CD14-positive monocyte (primary cell): ENCODE measurements at regions not wholly inside any gene's neighbourhood (a gene's known extent, or its start where the extent isn't known, plus 50 kb on each side); places are given as distances from the start of the nearest gene placed in this dataset.

Experiments
- DNase-seq, 3 donors: peaks; one replicate each; pipeline ENCODE4 v3.0.0-alpha.2; 2011 to 2022
- H2AFZ ChIP-seq: 2 replicates; pipeline ENCODE4 v1.6.0; 2012; ENCODE audit warnings: mild to moderate bottlenecking, low read depth, low read length, inconsistent platforms; ENCODE audit not compliant: insufficient read depth, poor library complexity, severe bottlenecking
- H3K27ac ChIP-seq, 2 donors: 1 replicate in 1 of 2; 2 replicates in 1 of 2; pipeline ENCODE4 v1.5.1; 2012 to 2013; ENCODE audit warnings: low read length in 2 of 2, control low read depth in 1 of 2, inconsistent platforms in 1 of 2, low read depth in 1 of 2, mild to moderate bottlenecking in 1 of 2
- H3K27me3 ChIP-seq, 2 donors: one replicate each; pipeline versions ENCODE4 v1.6.0 to v1.6.1; 2011 to 2013; ENCODE audit warnings: low read length in 2 of 2; ENCODE audit not compliant: control insufficient read depth in 2 of 2, insufficient read depth in 2 of 2
- H3K36me3 ChIP-seq, 2 donors: replicated peaks in 1 of 2; 1 replicate in 1 of 2; 2 replicates in 1 of 2; pipeline versions ENCODE4 v1.5.1 to v1.6.1; 2012 to 2013; ENCODE audit warnings: low read length in 2 of 2, control low read depth in 1 of 2, inconsistent platforms in 1 of 2, mild to moderate bottlenecking in 1 of 2; ENCODE audit not compliant: insufficient read depth in 2 of 2, control insufficient read depth in 1 of 2
- H3K4me1 ChIP-seq, 2 donors: 1 replicate in 1 of 2; 2 replicates in 1 of 2; pipeline versions ENCODE4 v1.5.1 to v1.6.1; 2012 to 2013; ENCODE audit warnings: low read length in 2 of 2, control low read depth in 1 of 2, inconsistent platforms in 1 of 2, mild to moderate bottlenecking in 1 of 2, moderate library complexity in 1 of 2; ENCODE audit not compliant: insufficient read depth in 2 of 2, control insufficient read depth in 1 of 2
- H3K4me2 ChIP-seq: replicated peaks from 2 replicates; pipeline ENCODE3; 2012; ENCODE audit warnings: low read length, moderate library complexity, mild to moderate bottlenecking; ENCODE audit not compliant: poor library complexity, severe bottlenecking; ENCODE audit errors: extremely low read depth
- H3K4me3 ChIP-seq, 3 experiments: fragments of 200-600 bp in 1 of 3; sonication (generic) in 1 of 3; replicated peaks in 1 of 3; 1 replicate in 2 of 3; 2 replicates in 1 of 3; pipeline ENCODE4 v1.5.1; 2011 to 2013; ENCODE audit warnings: low read length in 3 of 3, mild to moderate bottlenecking in 3 of 3, control low read depth in 2 of 3, low read depth in 2 of 3, inconsistent platforms in 1 of 3, moderate library complexity in 1 of 3
- H3K79me2 ChIP-seq: 2 replicates; pipeline ENCODE4 v1.6.0; 2012; ENCODE audit warnings: mild to moderate bottlenecking, control low read depth, inconsistent platforms, low read length, moderate library complexity; ENCODE audit not compliant: insufficient read depth
- H3K9ac ChIP-seq: 2 replicates; pipeline ENCODE4 v1.6.0; 2017; ENCODE audit warnings: low read length, mild to moderate bottlenecking; ENCODE audit not compliant: insufficient read depth, poor library complexity, severe bottlenecking
- H3K9me3 ChIP-seq, 2 donors: replicated peaks in 1 of 2; 1 replicate in 1 of 2; 2 replicates in 1 of 2; pipeline versions ENCODE4 v1.5.1 to v1.6.1; 2012 to 2013; ENCODE audit warnings: low read length in 2 of 2, control low read depth in 1 of 2; ENCODE audit not compliant: control insufficient read depth in 1 of 2, insufficient read depth in 1 of 2
- H4K20me1 ChIP-seq: 2 replicates; pipeline ENCODE4 v1.6.0; 2012; ENCODE audit warnings: mild to moderate bottlenecking, low read length, control low read depth, moderate library complexity; ENCODE audit not compliant: insufficient read depth
- H3K27ac Mint-ChIP-seq, 7 donors: one replicate each; pipeline ENCODE4 v1.8.0; 2020; ENCODE audit warnings: mild to moderate bottlenecking in 7 of 7, mixed read lengths in 7 of 7, moderate library complexity in 6 of 7, inconsistent platforms in 2 of 7
- H3K27me3 Mint-ChIP-seq, 3 donors: one replicate each; pipeline ENCODE4 v1.8.0; 2021 to 2022; ENCODE audit warnings: low read depth in 3 of 3, mild to moderate bottlenecking in 3 of 3, mixed read lengths in 3 of 3, moderate library complexity in 3 of 3, inconsistent platforms in 1 of 3
- H3K36me3 Mint-ChIP-seq, 2 donors: one replicate each; pipeline ENCODE4 v1.8.0; 2020; ENCODE audit warnings: mixed read lengths in 2 of 2, inconsistent platforms in 1 of 2, mild to moderate bottlenecking in 1 of 2
- H3K4me1 Mint-ChIP-seq: one replicate; pipeline ENCODE4 v1.8.0; 2020; ENCODE audit warnings: mild to moderate bottlenecking, mixed read lengths
- H3K4me3 Mint-ChIP-seq, 2 donors: one replicate each; pipeline ENCODE4 v1.8.0; 2020; ENCODE audit warnings: mild to moderate bottlenecking in 2 of 2, mixed read lengths in 2 of 2, moderate library complexity in 1 of 2
- H3K9me3 Mint-ChIP-seq, 7 donors: one replicate each; pipeline ENCODE4 v1.8.0; 2020 to 2022; ENCODE audit warnings: mixed read lengths in 7 of 7, mild to moderate bottlenecking in 6 of 7, moderate library complexity in 6 of 7, inconsistent platforms in 2 of 7
- WGBS: methylation state at CpG from one replicate; pipeline ENCODE4 v1.1.5; 2013; ENCODE audit warnings: missing lambda C conversion rate; ENCODE audit not compliant: insufficient coverage; 5-methylcytosine and 5-hydroxymethylcytosine counted together
- intact Hi-C, 2 donors: fragments of 100-400 bp; cut with micrococcal nuclease; formaldehyde crosslinking; loops; one replicate each; pipeline versions ENCODE4 v1.15.0 to v1.15.1; 2023
- TF ChIP-seq, protein P1 (sequence below): fragments of 200-600 bp; IDR thresholded peaks from one replicate; pipeline ENCODE4 v1.8.0; 2022; ENCODE audit warnings: antibody characterized with exemption, mild to moderate bottlenecking

DNA sequence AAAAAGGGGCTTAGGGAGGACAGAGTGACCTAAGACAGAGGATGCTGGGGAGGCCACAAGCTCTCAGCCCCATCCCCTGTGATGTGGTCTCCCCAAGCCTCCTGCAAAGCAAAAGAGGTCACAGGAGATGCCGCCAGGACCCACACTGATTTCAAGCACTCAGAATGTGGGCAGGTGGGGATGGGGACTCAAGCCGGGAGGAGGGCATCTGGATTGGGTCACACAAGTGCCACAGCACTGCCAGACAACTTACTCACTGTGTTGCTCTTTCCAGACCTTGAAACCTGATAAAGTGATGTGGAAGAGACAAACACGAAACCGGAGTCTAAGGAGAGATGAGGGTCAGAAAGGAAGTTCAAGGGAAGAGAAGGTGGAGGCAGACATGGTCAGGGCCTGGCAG lies 95.7 kb downstream of the TTC32 start:
- Mint-ChIP-seq H3K27ac (no peak overlapping the region), H3K4me3 (no peak overlapping the region), H3K27me3 (peaks cover 2 to 8% (median 2%) of the 10 kb centered on the region in 3 donors), H3K4me1 (no peaks in the 10 kb centered on the region), H3K36me3 (no peaks in the 10 kb centered on the region), H3K9me3 (peaks cover 0 to 18% (median 2%) of the 10 kb centered on the region in 7 donors)
- Histone ChIP-seq H3K9me3 (no peaks in the 10 kb centered on the region), H3K27ac (no peak overlapping the region), H3K4me2 (no peak overlapping the region), H3K79me2 (no peaks in the 10 kb centered on the region), H3K4me3 (no peak overlapping the region), H3K4me1 (no peaks in the 10 kb centered on the region), H3K36me3 (no peaks in the 10 kb centered on the region), H2AFZ (no peak overlapping the region), H4K20me1 (no peaks in the 10 kb centered on the region), H3K27me3 (no peaks in the 10 kb centered on the region), H3K9ac (no peak overlapping the region)
- TF ChIP-seq, protein P1, sequence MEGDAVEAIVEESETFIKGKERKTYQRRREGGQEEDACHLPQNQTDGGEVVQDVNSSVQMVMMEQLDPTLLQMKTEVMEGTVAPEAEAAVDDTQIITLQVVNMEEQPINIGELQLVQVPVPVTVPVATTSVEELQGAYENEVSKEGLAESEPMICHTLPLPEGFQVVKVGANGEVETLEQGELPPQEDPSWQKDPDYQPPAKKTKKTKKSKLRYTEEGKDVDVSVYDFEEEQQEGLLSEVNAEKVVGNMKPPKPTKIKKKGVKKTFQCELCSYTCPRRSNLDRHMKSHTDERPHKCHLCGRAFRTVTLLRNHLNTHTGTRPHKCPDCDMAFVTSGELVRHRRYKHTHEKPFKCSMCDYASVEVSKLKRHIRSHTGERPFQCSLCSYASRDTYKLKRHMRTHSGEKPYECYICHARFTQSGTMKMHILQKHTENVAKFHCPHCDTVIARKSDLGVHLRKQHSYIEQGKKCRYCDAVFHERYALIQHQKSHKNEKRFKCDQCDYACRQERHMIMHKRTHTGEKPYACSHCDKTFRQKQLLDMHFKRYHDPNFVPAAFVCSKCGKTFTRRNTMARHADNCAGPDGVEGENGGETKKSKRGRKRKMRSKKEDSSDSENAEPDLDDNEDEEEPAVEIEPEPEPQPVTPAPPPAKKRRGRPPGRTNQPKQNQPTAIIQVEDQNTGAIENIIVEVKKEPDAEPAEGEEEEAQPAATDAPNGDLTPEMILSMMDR, result no peak
- intact Hi-C loops, result no loop called here
- DNase-seq, result no peak
- no CpG with 5 or more reads among the region's 4 CpGs for WGBS

DNA sequence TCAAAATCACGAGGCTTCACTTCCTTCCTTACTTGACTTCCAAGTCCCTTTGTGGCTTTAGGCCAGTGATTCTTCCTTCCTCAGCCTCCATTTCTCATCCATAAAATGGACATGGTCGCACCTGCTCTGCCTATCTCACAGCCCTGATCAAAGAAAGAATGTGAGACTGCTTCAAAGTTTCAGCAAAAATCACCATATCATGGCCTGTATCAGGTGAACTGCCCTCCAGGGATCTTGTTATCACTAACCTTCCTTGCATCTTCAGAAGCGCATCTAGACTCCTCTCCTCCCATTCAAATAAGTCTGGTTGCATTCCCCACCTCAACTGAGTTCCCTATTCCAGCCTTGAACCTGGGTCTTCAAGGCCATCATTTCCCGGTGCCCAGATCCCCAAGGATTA lies 96.5 kb downstream of the TTC32 start:
- Histone ChIP-seq H3K4me1 (no peaks in the 10 kb centered on the region), H3K4me2 (no peak overlapping the region), H3K27me3 (no peaks in the 10 kb centered on the region), H3K4me3 (no peak overlapping the region), H3K36me3 (no peaks in the 10 kb centered on the region), H4K20me1 (no peaks in the 10 kb centered on the region), H3K9ac (no peak overlapping the region), H2AFZ (no peak overlapping the region), H3K9me3 (no peaks in the 10 kb centered on the region), H3K27ac (no peak overlapping the region), H3K79me2 (no peaks in the 10 kb centered on the region)
- H3K36me3 Mint-ChIP-seq, result no peaks in the 10 kb centered on the region
- H3K27me3 Mint-ChIP-seq, result peaks cover 2 to 11% (median 3%) of the 10 kb centered on the region in 3 donors
- no peaks in the 10 kb centered on the region for H3K4me1 Mint-ChIP-seq
- H3K4me3 Mint-ChIP-seq, result no peak overlapping the region
- 77% methylated on average over 4 of the region's 4 CpGs for WGBS
- TF ChIP-seq, protein P1, result no peak
- DNase-seq, result no peak
- intact Hi-C loops, result no loop called here
- H3K9me3 Mint-ChIP-seq, result peaks cover 0 to 15% (median 3%) of the 10 kb centered on the region in 7 donors
- no peak overlapping the region for H3K27ac Mint-ChIP-seq
